K562 (cell line): ENCODE measurements at regions not wholly inside any gene's neighbourhood (a gene's known extent, or its start where the extent isn't known, plus 50 kb on each side); places are given as distances from the start of the nearest gene placed in this dataset.

Source experiments
- ATAC-seq: fragments of 200-7000 bp; cut with Tn5 transposase; 3 replicates; pipeline ENCODE4 v1.9.1; 2020; ENCODE audit warnings: moderate library complexity
- BruUV-seq: library from RNA; stranded (reverse); fragments of 400-500 nt; replicated peaks from 2 replicates; lab custom pipeline; 2021; lab: Mats Ljungman, UMichigan
- CTCF ChIA-PET: fragments of 300-600 bp; formaldehyde crosslinking; extraction: SDS; loops from one replicate; lab custom pipeline; 2021; ENCODE audit warnings: low intra/inter-chr PET ratio; lab: Yijun Ruan, JAX
- POLR2A ChIA-PET: fragments of 300-600, 350-650 bp; sonication (Branson Sonifier 250); formaldehyde crosslinking; extraction: SDS; loops from one replicate; lab custom pipeline; 2021; ENCODE audit warnings: antibody characterized with exemption, inconsistent platforms; lab: Yijun Ruan, JAX
- DNase-seq, 4 experiments: peaks; one replicate each; pipeline versions ENCODE4 v3.0.0 to v3.0.0-alpha.2; 2011 to 2018; ENCODE audit warnings: low spot score in 3 of 4, mixed read lengths in 3 of 4; ENCODE audit errors: extremely low read depth in 1 of 4
- FAIRE-seq: peaks from 2 replicates; lab custom pipeline; 2011; peaks lifted over from hg19 to GRCh38; lab: Jason Lieb, UNC
- H2AFZ ChIP-seq: 2 replicates; pipeline ENCODE4 v1.6.0; 2011; ENCODE audit warnings: low read depth, low read length, control low read depth, inconsistent platforms
- H3K27ac ChIP-seq: fragments of 200-600 bp; 3 replicates; pipeline ENCODE4 v1.8.0; 2011; ENCODE audit warnings: low read depth, mild to moderate bottlenecking, control low read depth, inconsistent platforms, low read length, moderate library complexity, mixed read lengths; ENCODE audit errors: extremely low read depth
- H3K27me3 ChIP-seq, 2 experiments: fragments of 300-600 bp in 1 of 2; 2 replicates in 1 of 2; 3 replicates in 1 of 2; pipeline versions ENCODE4 v1.6.0 to v1.8.0; 2011; ENCODE audit warnings: inconsistent platforms in 2 of 2, low read length in 2 of 2, mild to moderate bottlenecking in 1 of 2, mixed read lengths in 1 of 2, moderate library complexity in 1 of 2; ENCODE audit not compliant: control insufficient read depth in 2 of 2, insufficient read depth in 2 of 2
- H3K36me3 ChIP-seq: fragments of 300-600 bp; 3 replicates; pipeline ENCODE4 v1.8.0; 2011; ENCODE audit warnings: mild to moderate bottlenecking, low read length, inconsistent platforms; ENCODE audit not compliant: control insufficient read depth, insufficient read depth
- H3K4me1 ChIP-seq, 2 experiments: fragments of 200-600 bp in 1 of 2; replicated peaks in 1 of 2; 2 replicates in 1 of 2; 3 replicates in 1 of 2; pipeline versions ENCODE4 v1.5.1 to v1.8.0; 2011; ENCODE audit warnings: inconsistent platforms in 2 of 2, low read length in 2 of 2, mild to moderate bottlenecking in 1 of 2, mixed read lengths in 1 of 2, moderate library complexity in 1 of 2; ENCODE audit not compliant: control insufficient read depth in 2 of 2, insufficient read depth in 2 of 2
- H3K4me2 ChIP-seq: 2 replicates; pipeline ENCODE4 v1.6.1; 2011; ENCODE audit warnings: low read length, control low read depth, inconsistent platforms, mixed read lengths; ENCODE audit not compliant: insufficient read depth
- H3K4me3 ChIP-seq: fragments of 200-600 bp; sonication (generic), shearing (Covaris generic); 2 replicates; pipeline ENCODE4 v1.5.1; 2016; ENCODE audit warnings: control low read depth, inconsistent platforms
- H3K79me2 ChIP-seq: fragments of 200-600 bp; 3 replicates; pipeline ENCODE4 v1.8.0; 2011; ENCODE audit warnings: low read length, inconsistent platforms; ENCODE audit not compliant: control insufficient read depth, insufficient read depth
- H3K9ac ChIP-seq, 2 experiments: 2 replicates each; pipeline versions ENCODE4 v1.6.0 to v1.6.1; 2011; ENCODE audit warnings: low read depth in 2 of 2, low read length in 2 of 2, control low read depth in 1 of 2, inconsistent platforms in 1 of 2, mild to moderate bottlenecking in 1 of 2, mixed read lengths in 1 of 2; ENCODE audit not compliant: insufficient read depth in 1 of 2
- H3K9me1 ChIP-seq: one replicate; pipeline ENCODE4 v1.6.0; 2011; ENCODE audit warnings: inconsistent platforms, mild to moderate bottlenecking, low read length, moderate library complexity; ENCODE audit not compliant: control insufficient read depth, insufficient read depth
- H3K9me3 ChIP-seq: replicated peaks from 2 replicates; pipeline ENCODE4 v1.5.1; 2011; ENCODE audit warnings: low read depth, low read length, inconsistent platforms; ENCODE audit not compliant: control insufficient read depth, insufficient read depth
- H4K20me1 ChIP-seq: replicated peaks from 2 replicates; pipeline ENCODE4 v1.6.1; 2011; ENCODE audit warnings: low read length, inconsistent platforms, mixed read lengths; ENCODE audit not compliant: control insufficient read depth, insufficient read depth
- BACH1 ChIP-seq: fragments of 200-800 bp; sonication (Bioruptor generic); IDR thresholded peaks from 2 replicates; pipeline ENCODE4 v1.6.1; 2016; ENCODE audit warnings: missing genetic modification characterization, missing compliant biosample characterization
- EWSR1 ChIP-seq: fragments of 450-650 bp; IDR thresholded peaks from 2 replicates; pipeline ENCODE4 v1.6.1; 2018; ENCODE audit warnings: borderline replicate concordance, mild to moderate bottlenecking, low read depth, moderate library complexity; ENCODE audit not compliant: partially characterized antibody
- HDGF ChIP-seq: fragments of 450-650 bp; IDR thresholded peaks from 2 replicates; pipeline ENCODE4 v1.6.1; 2016
- HOXB6 ChIP-seq: fragments of 250-450 bp; sonication (Bioruptor Pico); IDR thresholded peaks from 2 replicates; pipeline ENCODE4 v1.5.1; 2022; ENCODE audit warnings: mild to moderate bottlenecking, borderline replicate concordance
- HSF4 ChIP-seq: fragments of 250-450 bp; sonication (Bioruptor Pico); IDR thresholded peaks from 2 replicates; pipeline ENCODE4 v2.1.2; 2022; ENCODE audit warnings: mild to moderate bottlenecking, moderate library complexity, borderline replicate concordance
- KAT2B ChIP-seq: IDR thresholded peaks from one replicate; pipeline ENCODE4 v1.6.1; 2012; ENCODE audit warnings: low read depth, mild to moderate bottlenecking, control low read depth, inconsistent platforms, low read length, moderate library complexity
- KLF1 ChIP-seq: fragments of 450-650 bp; IDR thresholded peaks from 2 replicates; pipeline ENCODE4 v1.6.1; 2016; ENCODE audit warnings: missing genetic modification characterization, missing compliant biosample characterization
- MTF1 ChIP-seq: fragments of 250-450 bp; sonication (Bioruptor Pico); IDR thresholded peaks from 2 replicates; pipeline ENCODE4 v1.9.0; 2021; ENCODE audit warnings: moderate library complexity, mild to moderate bottlenecking, inconsistent platforms, borderline replicate concordance
- NEUROD1 ChIP-seq: fragments of 150-350 bp; IDR thresholded peaks from 2 replicates; pipeline ENCODE4 v1.6.1; 2014; ENCODE audit warnings: borderline replicate concordance, low read length, low read depth; ENCODE audit not compliant: partially characterized antibody
- RB1 ChIP-seq: fragments of 450-650 bp; IDR thresholded peaks from 2 replicates; pipeline ENCODE4 v1.6.1; 2017; ENCODE audit warnings: low read depth, mild to moderate bottlenecking
- SMAD1 ChIP-seq: fragments of 150-350 bp; IDR thresholded peaks from 2 replicates; pipeline ENCODE4 v1.6.1; 2014; ENCODE audit warnings: low read length, low read depth; ENCODE audit not compliant: partially characterized antibody
- ZBTB34 ChIP-seq: fragments of 250-450 bp; sonication (Bioruptor Pico); IDR thresholded peaks from 2 replicates; pipeline ENCODE4 v1.8.0; 2021; ENCODE audit warnings: mild to moderate bottlenecking, moderate library complexity
- WGBS: fragments of 100-300 bp; shearing (Covaris generic); methylation state at CpG from one replicate; pipeline ENCODE4 v1.1.6; 2016; ENCODE audit warnings: low coverage, mixed read lengths; ENCODE audit not compliant: insufficient coverage; ENCODE audit errors: missing lambda C conversion rate; 5-methylcytosine and 5-hydroxymethylcytosine counted together
- in situ Hi-C: fragments of 300-500 bp; cut with MboI; formaldehyde crosslinking; loops from 4 replicates; pipeline ENCODE4 v1.15.0; 2018; ENCODE audit warnings: inconsistent platforms, mixed read lengths
- intact Hi-C: fragments of 100-400 bp; cut with micrococcal nuclease; formaldehyde crosslinking; loops from 2 replicates; pipeline ENCODE4 v1.14.2; 2022

- H3K9ac ChIP-seq = no peak overlapping the region
- WGBS = 0% methylated on average over 9 of the region's 19 CpGs
- no peak for ATAC-seq
- no peak overlapping the region for H3K4me3 ChIP-seq
- no peak overlapping the region for H2AFZ ChIP-seq
- H3K79me2 ChIP-seq = no peaks in the 10 kb centered on the region
- H4K20me1 ChIP-seq = no peaks in the 10 kb centered on the region
- no peaks in the 10 kb centered on the region for H3K36me3 ChIP-seq
- in situ Hi-C loops = no loop called here
- intact Hi-C loops = no loop called here
- BruUV-seq = no TSS peak
- POLR2A ChIA-PET = interaction anchor here (0.6 kb wide), 1 partner anchor 14 kb away, joined by 3 read pairs; no protein-coding TSS in a partner anchor
- no peaks in the 10 kb centered on the region for H3K4me1 ChIP-seq
- no peak overlapping the region for H3K27ac ChIP-seq
- DNase-seq = no peak
- no peaks in the 10 kb centered on the region for H3K9me1 ChIP-seq
- no peak overlapping the region for H3K4me2 ChIP-seq
- CTCF ChIA-PET = no interaction called here
- TF ChIP-seq EWSR1 (no peak), RB1 (no peak), MTF1 (CRISPR knock-in tag) (no peak), HOXB6 (CRISPR knock-in tag) (no peak), ZBTB34 (no peak), NEUROD1 (no peak), HSF4 (no peak), BACH1 (no peak), HDGF (no peak), KAT2B (no peak), KLF1 (no peak), SMAD1 (no peak)
- TF ChIP-seq, all 486 proteins: peak for 0
- FAIRE-seq = no peak
- H3K9me3 ChIP-seq = no peaks in the 10 kb centered on the region
- no peaks in the 10 kb centered on the region for H3K27me3 ChIP-seq
Measured at GRCh38 chr22:48316257-48317250, 1511.1 kb downstream of the BRD1 start.
